ENCODE measurements at regions not wholly inside any gene's neighbourhood (a gene's known extent, or its start where the extent isn't known, plus 50 kb on each side); places are given as distances from the start of the nearest gene placed in this dataset.

DNA sequence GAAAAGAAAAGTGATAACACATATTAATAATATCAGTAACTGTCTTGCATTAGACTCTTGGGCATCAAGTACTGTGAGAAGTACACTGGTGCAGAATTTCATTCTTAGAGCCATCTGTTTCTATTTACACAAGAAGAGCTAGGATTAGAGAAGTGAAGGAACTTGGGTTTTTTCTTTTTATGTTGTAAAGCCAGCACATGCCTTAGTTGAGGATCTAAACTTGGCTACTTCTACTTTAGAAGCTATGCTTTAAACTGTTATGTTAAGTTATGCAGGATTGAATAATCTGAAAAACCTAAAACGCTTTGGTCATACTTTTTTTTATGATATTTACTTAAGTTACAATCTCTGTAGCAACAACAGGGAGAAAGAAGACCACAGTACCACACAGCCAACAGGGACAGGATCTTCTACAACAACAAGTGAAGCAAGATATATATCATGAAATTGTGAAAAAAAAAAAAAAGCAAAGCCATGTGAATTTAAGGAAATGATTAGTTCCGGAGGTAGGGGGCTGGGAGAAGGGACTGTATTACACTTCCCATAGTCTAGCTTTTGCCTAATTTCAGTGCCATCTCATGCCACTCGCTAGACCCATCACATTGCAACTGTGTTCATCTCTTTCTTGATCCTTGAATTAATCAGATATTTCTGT, 305.1 kb upstream of the GOT2 start:
- no peak overlapping the region for H2AFZ ChIP-seq (ENCODE audit: low read depth, low read length)
- no peaks in the 10 kb centered on the region for H3K79me2 ChIP-seq (replicated peaks; ENCODE audit: insufficient read depth, low read length)
- H3K36me3 ChIP-seq (ENCODE audit: insufficient read depth, low read length) = no peaks in the 10 kb centered on the region
- H3K4me2 ChIP-seq (ENCODE audit: low read length) = no peak overlapping the region
- H3K9ac ChIP-seq (ENCODE audit: low read length) = no peak overlapping the region
- H3F3A ChIP-seq (ENCODE audit: insufficient read depth, low read length, poor library complexity, severe bottlenecking) = no peaks in the 10 kb centered on the region
- no peaks in the 10 kb centered on the region for H3K27me3 ChIP-seq (ENCODE audit: insufficient read depth, low read depth, low read length)
- H3K4me3 ChIP-seq (ENCODE audit: low read length) = no peak overlapping the region
- H4K20me1 ChIP-seq (ENCODE audit: insufficient read depth) = no peaks in the 10 kb centered on the region
- TF ChIP-seq EZH2 (IDR thresholded peaks at IDR 0.05; ENCODE audit: borderline replicate concordance, insufficient read depth, low read length, poor library complexity, severe bottlenecking) (no peak), EP300 (conservative IDR thresholded peaks at IDR 0.05; ENCODE audit: poor library complexity, severe bottlenecking) (no peak), POLR2AphosphoS5 (IDR thresholded peaks at IDR 0.05) (no peak), RAD21 (conservative IDR thresholded peaks at IDR 0.05) (no peak), TAF1 (IDR thresholded peaks at IDR 0.05; ENCODE audit: low read depth) (no peak), REST (IDR thresholded peaks at IDR 0.05; ENCODE audit: borderline replicate concordance) (no peak), MXI1 (conservative IDR thresholded peaks at IDR 0.05; ENCODE audit: poor library complexity, severe bottlenecking) (no peak), CTCF (IDR thresholded peaks at IDR 0.05; ENCODE audit: poor library complexity, severe bottlenecking) (no peak), SMC3 (conservative IDR thresholded peaks at IDR 0.05; ENCODE audit: poor library complexity) (no peak)
- H3K9me3 ChIP-seq (ENCODE audit: low read length) = no peaks in the 10 kb centered on the region
- H3K9me2 ChIP-seq (ENCODE audit: insufficient read depth, low read length) = no peaks in the 10 kb centered on the region
- no peak overlapping the region for H3K27ac ChIP-seq (ENCODE audit: low read length)

DNA sequence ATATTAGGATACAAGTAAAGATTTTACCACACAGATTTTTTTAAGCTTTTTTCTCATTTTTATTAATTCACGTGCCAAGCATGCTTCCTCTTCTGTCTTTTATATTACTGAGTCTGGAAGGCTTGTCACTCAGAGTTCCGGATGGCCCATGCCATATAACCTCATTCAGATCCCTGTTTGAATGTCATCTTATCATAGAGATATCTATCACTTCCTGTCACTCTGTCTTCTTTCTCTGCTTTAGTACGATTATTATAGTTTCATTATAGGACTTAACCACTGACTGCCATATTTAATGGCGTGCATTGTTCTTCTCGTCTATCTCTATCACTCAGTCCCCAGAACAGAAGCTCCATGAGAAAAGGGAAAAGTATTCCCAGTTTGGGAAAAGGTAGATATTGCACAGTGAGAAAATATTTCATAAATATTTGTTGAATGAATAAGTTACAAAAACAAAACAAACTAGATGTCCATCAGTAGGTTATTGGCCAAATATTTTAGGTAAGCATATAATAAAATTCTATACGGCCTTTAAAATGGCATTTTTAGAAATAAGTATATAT, 296.9 kb upstream of the GOT2 start:
- Histone ChIP-seq H3K9me3 (ENCODE audit: low read length) (no peaks in the 10 kb centered on the region), H3K36me3 (ENCODE audit: insufficient read depth, low read length) (no peaks in the 10 kb centered on the region), H3K27ac (ENCODE audit: low read length) (peak overlapping the region; percentile 79), H3K79me2 (replicated peaks; ENCODE audit: insufficient read depth, low read length) (no peaks in the 10 kb centered on the region), H3K4me2 (ENCODE audit: low read length) (no peak overlapping the region), H3K9me2 (ENCODE audit: insufficient read depth, low read length) (no peaks in the 10 kb centered on the region), H3F3A (ENCODE audit: insufficient read depth, low read length, poor library complexity, severe bottlenecking) (no peaks in the 10 kb centered on the region), H4K20me1 (ENCODE audit: insufficient read depth) (no peaks in the 10 kb centered on the region), H3K27me3 (ENCODE audit: insufficient read depth, low read depth, low read length) (no peaks in the 10 kb centered on the region), H3K9ac (ENCODE audit: low read length) (no peak overlapping the region), H2AFZ (ENCODE audit: low read depth, low read length) (no peak overlapping the region), H3K4me3 (ENCODE audit: low read length) (no peak overlapping the region)
- TF ChIP-seq POLR2AphosphoS5 (IDR thresholded peaks at IDR 0.05) = peak; percentile 81
- no peak for TF ChIP-seq TAF1 (IDR thresholded peaks at IDR 0.05; ENCODE audit: low read depth)
- TF ChIP-seq EP300 (conservative IDR thresholded peaks at IDR 0.05; ENCODE audit: poor library complexity, severe bottlenecking) = peak; percentile 98
- peak; percentile 99 for TF ChIP-seq REST (IDR thresholded peaks at IDR 0.05; ENCODE audit: borderline replicate concordance)

Data from neural cell (in vitro differentiated cells).